ENCODE measurements at regions not wholly inside any gene's neighbourhood (a gene's known extent, or its start where the extent isn't known, plus 50 kb on each side); places are given as distances from the start of the nearest gene placed in this dataset.

DNA sequence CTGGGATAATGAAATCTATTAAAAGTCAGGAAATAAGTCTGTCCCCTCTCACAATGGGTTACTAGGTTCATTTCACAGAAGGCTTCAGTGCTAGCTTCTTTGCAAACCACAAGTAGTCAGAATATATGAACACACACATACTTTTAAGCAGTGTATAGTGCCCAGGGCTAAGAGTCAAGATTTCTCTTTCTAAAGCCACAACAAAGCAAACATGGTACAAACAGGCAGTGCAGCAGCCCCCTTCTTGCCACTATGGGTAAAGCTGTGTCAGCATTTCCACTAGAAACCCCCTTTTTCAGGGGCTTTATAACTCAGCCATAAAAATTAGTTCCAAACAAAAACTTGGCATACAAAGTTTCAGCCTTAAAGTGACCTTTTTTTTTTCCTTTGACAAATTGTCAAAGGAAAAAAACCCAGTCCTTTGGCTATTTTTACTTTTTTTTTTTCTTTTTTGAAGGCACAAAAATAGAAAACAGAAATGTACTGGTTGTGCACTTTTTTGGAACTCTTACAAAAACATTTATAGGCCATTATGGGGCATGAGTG lies 315.4 kb downstream of the LMO4 start:
- TF ChIP-seq, protein P1, sequence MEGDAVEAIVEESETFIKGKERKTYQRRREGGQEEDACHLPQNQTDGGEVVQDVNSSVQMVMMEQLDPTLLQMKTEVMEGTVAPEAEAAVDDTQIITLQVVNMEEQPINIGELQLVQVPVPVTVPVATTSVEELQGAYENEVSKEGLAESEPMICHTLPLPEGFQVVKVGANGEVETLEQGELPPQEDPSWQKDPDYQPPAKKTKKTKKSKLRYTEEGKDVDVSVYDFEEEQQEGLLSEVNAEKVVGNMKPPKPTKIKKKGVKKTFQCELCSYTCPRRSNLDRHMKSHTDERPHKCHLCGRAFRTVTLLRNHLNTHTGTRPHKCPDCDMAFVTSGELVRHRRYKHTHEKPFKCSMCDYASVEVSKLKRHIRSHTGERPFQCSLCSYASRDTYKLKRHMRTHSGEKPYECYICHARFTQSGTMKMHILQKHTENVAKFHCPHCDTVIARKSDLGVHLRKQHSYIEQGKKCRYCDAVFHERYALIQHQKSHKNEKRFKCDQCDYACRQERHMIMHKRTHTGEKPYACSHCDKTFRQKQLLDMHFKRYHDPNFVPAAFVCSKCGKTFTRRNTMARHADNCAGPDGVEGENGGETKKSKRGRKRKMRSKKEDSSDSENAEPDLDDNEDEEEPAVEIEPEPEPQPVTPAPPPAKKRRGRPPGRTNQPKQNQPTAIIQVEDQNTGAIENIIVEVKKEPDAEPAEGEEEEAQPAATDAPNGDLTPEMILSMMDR (IDR thresholded peaks at IDR 0.05), result no peak
- no peak for TF ChIP-seq ZFX (IDR thresholded peaks at IDR 0.05; ENCODE audit: borderline replicate concordance)
